Adrenal gland (tissue), 5 donors: ENCODE measurements at regions not wholly inside any gene's neighbourhood (a gene's known extent, or its start where the extent isn't known, plus 50 kb on each side); places are given as distances from the start of the nearest gene placed in this dataset.

Experiments used
- CTCF ChIP-seq, 6 experiments: fragments of 450-650 bp in 4 of 6; fragments of 200-600 bp in 2 of 6; sonication (generic) in 1 of 6; IDR thresholded peaks; 1 replicate in 5 of 6; 2 replicates in 1 of 6; pipeline versions ENCODE4 v1.5.1 to v1.8.0; 2016 to 2021; ENCODE audit warnings: antibody characterized with exemption in 6 of 6, mild to moderate bottlenecking in 2 of 6, moderate library complexity in 1 of 6
- POLR2A ChIP-seq, 2 donors: fragments of 450-650 bp; IDR thresholded peaks; one replicate each; pipeline ENCODE4 v1.6.1; 2017; ENCODE audit warnings: antibody characterized with exemption in 2 of 2, mild to moderate bottlenecking in 2 of 2, moderate library complexity in 1 of 2
- donor health status: DM: no; HTN: no; CAD: no.

- no peak for TF ChIP-seq CTCF (IDR thresholded peaks at IDR 0.05)
- no peak for TF ChIP-seq POLR2A (IDR thresholded peaks at IDR 0.05)
Measured at GRCh38 chr11:92018332-92018731, 206.3 kb upstream of the FAT3 start.
